Stimulated activated CD8-positive, alpha-beta memory T cell treated with anti-CD3 and anti-CD28 coated beads, Interleukin-12 subunit alpha, Interleukin-12 subunit beta, amount 100 ng/mL, for 24 hours (primary cell): ENCODE measurements at regions not wholly inside any gene's neighbourhood (a gene's known extent, or its start where the extent isn't known, plus 50 kb on each side); places are given as distances from the start of the nearest gene placed in this dataset.

ENCODE experiments used
- DNase-seq: peaks from one replicate; pipeline ENCODE4 v3.0.0-alpha.2; 2020; ENCODE audit errors: extremely low read depth

DNA sequence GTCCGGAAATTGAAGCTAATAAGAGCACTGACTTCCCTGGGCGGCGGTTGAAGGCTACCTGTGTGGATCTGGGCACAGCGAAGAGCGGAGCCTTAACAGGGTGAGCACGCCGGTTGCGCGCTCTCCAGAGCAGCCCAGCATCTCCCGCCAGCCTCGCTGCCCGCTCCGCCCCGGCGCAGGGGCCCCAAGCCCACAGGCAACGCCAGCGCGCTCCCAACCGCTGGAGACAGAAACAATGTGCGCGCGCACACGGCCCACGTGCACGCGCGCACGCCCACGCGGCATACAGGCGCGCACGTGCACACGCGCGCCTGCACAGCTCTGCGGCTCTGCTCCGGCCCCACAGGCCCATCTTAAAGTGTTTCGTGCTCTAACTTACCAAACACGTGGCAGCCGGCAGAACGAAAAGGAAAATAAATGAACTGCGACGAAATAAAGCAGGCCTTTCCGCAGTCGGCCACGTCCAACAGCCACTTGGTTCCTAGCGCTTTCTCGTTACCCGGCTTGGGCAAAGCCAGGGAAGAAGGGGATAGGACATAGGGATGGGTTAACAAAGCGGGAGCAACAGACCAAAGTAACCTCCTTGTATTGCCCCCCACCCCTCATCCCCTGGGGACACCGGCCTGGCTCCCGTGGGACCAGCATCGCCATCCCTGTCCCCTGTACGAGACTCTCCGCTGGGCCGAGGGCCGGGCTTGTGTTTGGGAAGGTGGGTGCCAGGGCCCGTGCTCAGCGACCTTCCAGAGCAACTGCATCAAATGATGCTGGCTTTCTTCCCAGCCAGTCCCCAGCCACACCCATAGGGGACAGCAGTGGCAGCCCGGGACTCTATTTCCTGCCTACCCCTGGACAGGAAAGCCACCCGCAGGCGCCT is 203.7 kb downstream of the ABHD5 start:
- DNase-seq = no peak

GRCh38 chr3:43895573-43895972 is 204.8 kb downstream of the ABHD5 start:
- DNase-seq = no peak

- DNase-seq = no peak
Measured at GRCh38 chr3:43902415-43902814, 211.7 kb downstream of the ABHD5 start.

GRCh38 chr3:43905157-43905556 is 214.4 kb downstream of the ABHD5 start:
- no peak for DNase-seq

- DNase-seq = no peak
Measured at GRCh38 chr3:43906849-43907507, 216.2 kb downstream of the ABHD5 start.

GRCh38 chr3:43907508-43907858 is 216.7 kb downstream of the ABHD5 start:
- no peak for DNase-seq

- no peak for DNase-seq
Measured at GRCh38 chr3:43908456-43908855, 217.7 kb downstream of the ABHD5 start.

DNA sequence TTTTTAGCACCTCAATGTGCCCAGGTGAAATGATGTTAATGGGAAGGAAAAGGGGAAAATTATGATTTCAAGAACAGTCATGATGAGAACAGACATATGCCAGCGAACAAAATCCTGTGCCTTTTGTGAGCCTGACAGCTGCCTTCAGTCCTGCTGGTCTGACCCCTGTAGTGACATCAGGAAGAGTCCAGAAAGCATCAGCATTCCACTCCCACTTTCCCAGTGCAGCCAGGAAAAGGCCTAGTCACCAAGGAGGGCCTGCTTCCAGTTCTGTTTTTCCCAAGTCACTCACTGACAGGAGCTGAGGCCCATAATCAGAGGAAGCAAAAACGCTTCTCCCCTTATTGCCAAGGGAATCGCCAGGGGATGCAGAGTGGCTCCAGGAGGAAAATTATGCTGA is 218.4 kb downstream of the ABHD5 start:
- no peak for DNase-seq

- no peak for DNase-seq
Measured at GRCh38 chr3:43910750-43911149, 220.0 kb downstream of the ABHD5 start.

GRCh38 chr3:43913036-43913948 is 222.6 kb downstream of the ABHD5 start:
- no peak for DNase-seq

GRCh38 chr3:43914269-43914668 is 223.5 kb downstream of the ABHD5 start:
- DNase-seq = no peak

DNA sequence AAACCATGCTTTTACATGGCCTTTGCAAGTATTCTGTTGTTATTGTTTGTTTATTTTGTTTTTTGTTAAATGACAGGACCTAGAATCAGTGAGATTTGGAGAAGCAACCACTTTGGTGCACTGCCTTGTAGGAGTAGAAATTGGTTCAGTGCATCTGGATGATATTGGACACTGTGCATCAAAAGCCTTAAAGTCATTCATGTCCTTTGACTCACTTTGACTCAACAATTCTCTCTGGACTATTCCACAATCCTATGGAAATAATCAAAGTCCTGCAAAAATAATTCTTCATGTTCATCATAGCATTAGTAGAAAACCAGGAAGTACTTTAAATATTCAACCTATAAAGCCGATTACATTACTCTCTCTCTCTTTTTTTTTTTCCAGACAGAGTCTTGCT is 224.8 kb downstream of the ABHD5 start:
- no peak for DNase-seq

DNA sequence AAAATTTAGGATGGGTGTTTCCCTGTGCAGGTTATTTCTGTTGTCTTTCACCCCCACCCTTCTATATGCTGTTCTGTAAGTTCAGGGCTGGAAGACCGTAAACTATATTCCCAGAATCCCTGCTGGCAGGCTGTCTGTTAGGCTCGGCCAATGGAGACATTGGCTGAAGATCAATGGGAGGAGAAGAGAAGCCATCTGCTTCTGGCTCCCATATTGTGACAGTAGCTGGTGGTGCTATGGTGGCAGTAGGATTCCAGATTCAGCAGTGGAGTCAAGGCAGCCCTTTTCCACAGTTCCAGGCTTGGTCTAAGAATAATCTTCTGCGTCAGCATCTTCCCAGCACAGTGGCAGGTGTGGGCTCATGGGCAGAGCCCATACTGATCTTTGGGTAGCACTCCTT is 226.6 kb downstream of the ABHD5 start:
- no peak for DNase-seq

- DNase-seq = no peak
Measured at GRCh38 chr3:43919029-43919428, 228.3 kb downstream of the ABHD5 start.

- DNase-seq = no peak
Measured at GRCh38 chr3:43921056-43921648, 230.4 kb downstream of the ABHD5 start.

DNA sequence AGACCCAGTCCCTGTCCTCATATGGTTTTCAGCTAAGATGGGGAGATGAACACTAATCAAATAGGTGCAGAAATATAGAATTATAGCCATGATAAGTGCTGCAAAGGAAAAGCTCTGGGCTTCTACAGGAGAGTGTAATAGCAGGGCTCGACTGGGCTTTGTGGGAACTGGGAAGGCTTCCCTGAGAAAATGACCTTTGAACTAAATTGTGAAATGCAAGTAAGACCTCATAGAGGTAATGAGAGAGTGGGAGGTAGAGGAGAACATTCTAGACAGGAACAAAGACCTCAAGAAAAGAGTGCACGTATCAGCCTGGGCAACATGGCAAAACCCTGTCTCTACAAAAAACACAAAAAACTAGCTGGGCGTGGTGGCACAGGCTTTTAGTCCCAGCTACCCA is 231.6 kb downstream of the ABHD5 start:
- no peak for DNase-seq

GRCh38 chr3:43923104-43923882 is 232.6 kb downstream of the ABHD5 start:
- DNase-seq = no peak

DNA sequence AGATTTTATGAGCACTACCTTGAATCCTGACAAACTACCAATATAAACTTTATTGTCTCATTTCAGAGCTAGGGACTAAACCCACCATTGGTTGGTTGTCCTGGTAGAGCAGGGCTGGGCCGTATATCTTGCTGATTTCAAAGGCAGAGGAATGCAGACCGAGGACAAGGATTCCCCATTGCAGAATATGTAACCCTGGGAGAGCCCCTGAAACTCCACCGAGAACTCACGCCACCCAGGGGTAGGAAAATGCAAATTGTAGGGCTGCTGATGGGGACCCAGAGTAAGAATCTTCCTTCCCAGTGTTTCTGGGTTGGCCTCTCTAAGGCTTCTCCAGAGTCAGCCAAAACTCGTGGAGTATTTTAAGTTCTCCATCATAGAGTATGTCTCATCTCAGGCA is 235.3 kb downstream of the ABHD5 start:
- DNase-seq = no peak

DNA sequence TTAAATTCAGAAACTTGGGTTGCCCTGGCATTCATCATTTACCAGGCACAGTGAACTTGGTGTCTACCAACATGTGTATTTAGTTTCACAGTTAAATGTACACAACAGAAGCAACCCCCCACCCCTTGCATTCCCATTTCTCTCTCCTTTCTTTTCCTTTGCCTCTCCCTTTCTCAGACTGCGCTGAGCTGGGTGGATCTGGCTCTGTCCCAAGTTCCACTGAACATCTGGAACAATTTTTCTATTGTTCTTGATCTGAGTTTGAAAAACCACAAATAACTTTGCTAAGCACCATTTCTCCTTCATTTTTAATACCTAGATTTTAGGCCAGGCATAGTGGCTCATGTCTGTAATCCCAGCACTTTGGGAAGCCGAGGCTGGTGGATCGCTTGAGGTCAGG is 242.2 kb downstream of the ABHD5 start:
- DNase-seq = no peak

GRCh38 chr3:43948013-43948412 is 257.3 kb downstream of the ABHD5 start:
- DNase-seq = no peak

DNA sequence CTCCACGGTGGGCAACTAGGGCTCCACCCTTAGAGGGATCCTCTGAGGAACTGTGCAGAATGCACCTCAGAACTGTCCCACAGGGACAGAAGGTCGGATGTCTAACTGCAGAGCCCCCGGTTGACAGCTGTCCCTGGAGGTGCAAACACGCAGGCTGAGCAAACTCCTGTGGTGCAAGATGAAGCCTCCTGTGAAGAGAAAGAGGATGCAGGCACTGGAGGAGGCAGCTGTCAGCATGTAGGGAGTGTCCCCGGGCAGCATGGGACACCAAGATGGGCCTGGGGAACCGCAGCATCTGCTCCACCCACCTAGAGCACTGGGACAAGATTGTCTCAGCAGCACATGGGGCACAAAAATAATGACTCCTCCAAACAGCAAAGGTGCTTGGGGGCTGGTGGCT is 258.9 kb downstream of the ABHD5 start:
- DNase-seq = no peak
